Caki2 (cell line): ENCODE measurements at regions not wholly inside any gene's neighbourhood (a gene's known extent, or its start where the extent isn't known, plus 50 kb on each side); places are given as distances from the start of the nearest gene placed in this dataset.

Source experiments
- DNase-seq: peaks from one replicate; pipeline ENCODE4 v3.0.0-alpha.2; 2015; ENCODE audit warnings: low read depth
- in situ Hi-C: cut with HindIII; loops from 2 replicates; pipeline ENCODE4 v1.10.0; 2016; ENCODE audit warnings: low sequenced_read_pairs, low pct_unique_long_range_greater_than_20kb, mixed read lengths

- in situ Hi-C loops: no loop called here
- no peak for DNase-seq
These were observed 91.9 kb upstream of the POU3F3 start for GRCh38 chr2:104762031-104762430.

DNA sequence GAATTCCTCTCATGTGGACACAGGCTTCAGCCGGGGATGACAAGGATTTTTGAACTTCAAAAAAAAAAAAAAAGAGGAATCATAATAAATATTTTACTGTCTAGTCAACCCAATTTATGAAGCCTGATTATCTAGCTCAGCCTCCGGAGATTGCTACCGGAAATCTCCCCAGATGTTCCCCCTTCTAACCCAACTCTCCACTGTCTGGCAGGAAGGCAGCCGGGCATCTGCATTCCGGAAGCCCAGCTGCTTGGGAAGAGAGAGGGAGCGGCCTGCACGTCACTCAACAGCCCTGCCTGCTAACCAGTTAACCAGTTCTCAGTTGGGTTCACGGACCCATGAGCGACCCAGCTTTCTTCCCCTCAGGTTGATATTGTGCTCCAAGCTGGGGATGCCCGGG lies 87.2 kb upstream of the POU3F3 start:
- no peak for DNase-seq

GRCh38 chr2:104768694-104769093 lies 85.2 kb upstream of the POU3F3 start:
- in situ Hi-C loops: no loop called here
- DNase-seq: no peak

More for the DNA sequence above, 87.2 kb upstream of the POU3F3 start:
- in situ Hi-C loops: no loop called here

DNA sequence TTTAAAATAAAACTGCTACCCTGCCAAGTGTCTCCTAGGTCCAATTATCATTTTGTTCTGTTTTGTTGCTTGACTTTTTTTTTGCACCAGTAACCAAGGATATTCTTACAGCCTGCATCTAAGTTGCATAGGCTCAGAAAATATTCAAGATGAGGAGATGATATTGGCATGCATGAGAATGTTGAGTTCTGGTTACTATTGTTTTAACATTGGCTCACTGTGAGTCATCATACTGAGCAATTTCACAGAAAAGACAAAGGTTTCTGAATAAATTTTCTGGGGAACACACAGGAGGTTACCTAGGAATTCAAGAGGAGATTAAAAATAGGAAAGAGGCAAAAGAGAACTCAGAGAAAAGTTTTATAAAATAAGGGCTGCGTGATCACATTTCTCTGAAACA lies 84.8 kb upstream of the POU3F3 start:
- peak; percentile 58 for DNase-seq
- in situ Hi-C loops: no loop called here

DNA sequence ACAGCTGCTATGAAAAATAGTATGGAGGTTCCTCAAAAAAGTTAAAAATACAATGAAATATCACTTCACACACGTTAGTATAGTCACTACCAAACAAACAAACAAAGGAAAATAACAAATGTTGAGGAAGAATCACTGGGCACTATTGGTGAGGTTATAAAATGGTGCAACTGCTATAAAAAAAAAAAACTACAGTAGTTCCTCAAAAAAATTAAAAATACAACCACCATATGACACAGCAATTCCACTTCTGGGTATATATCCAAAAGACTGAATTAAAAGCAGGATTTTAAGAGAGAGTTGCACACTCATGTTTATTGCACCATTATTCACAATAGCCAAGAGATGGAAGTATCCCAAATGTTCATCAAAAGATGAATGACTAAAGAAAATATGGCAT lies 80.9 kb upstream of the POU3F3 start:
- no peak for DNase-seq
- in situ Hi-C loops: no loop called here

DNA sequence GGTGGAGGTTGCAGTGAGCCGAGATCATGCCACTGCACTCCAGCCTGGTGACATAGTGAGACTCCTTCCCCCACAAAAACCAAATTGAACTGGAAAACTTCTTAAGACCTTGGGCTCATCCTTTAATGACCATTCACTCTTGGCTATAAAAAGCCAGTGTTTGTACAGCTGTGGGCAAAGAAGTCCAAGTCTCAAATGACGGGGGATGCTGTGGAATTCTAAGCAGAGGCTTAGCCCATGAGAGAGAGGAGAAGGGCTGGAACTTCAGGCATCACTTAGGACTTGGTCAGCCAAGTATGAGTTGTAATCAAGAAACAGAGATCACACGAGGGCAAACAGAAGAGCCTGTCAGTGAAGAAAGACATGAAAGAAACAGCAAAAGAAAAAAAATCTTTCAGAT lies 79.3 kb upstream of the POU3F3 start:
- DNase-seq: no peak
- in situ Hi-C loops: no loop called here

GRCh38 chr2:104777721-104778120 lies 76.2 kb upstream of the POU3F3 start:
- in situ Hi-C loops: no loop called here
- no peak for DNase-seq

DNA sequence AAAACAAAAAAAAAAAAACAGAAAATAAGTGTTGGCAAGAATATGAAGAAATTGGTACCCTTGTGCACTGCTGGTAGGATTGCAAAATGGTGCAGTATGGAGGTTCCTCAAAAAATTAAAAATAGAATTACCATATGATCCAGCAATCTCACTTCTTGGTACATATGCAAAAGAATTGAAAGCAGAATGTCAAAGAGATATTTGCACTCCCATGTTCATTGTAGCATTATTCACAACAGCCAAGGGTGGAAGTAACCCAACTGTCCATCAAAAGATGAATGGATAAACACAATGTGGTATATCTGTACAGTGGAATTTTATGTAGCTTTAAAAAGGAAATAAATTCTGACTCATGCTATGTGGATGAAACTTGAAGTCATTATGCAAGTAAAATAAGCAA lies 72.8 kb upstream of the POU3F3 start:
- in situ Hi-C loops: no loop called here
- no peak for DNase-seq

- in situ Hi-C loops: no loop called here
- DNase-seq: no peak
These were observed 69.7 kb upstream of the POU3F3 start for GRCh38 chr2:104784264-104784663.

DNA sequence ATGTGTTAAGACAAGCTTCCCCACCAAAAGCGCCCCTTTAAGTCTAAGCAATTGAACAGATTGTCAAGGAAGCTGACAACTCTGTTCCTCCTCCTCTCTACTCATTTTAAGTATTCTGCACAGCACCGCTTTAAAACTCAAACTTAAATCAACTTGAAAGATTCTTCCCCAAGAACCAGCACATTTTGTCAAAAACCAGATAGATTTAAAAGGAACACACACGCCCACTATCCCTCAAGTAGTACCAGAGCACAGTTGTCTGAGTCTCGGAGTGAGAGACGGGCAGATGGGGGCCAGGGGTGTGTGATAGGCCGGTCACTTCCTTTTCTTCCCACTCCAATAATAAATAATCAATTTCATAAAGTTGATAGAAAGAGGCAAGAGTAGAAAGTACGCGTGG lies 67.7 kb upstream of the POU3F3 start:
- no peak for DNase-seq
- in situ Hi-C loops: no loop called here

DNA sequence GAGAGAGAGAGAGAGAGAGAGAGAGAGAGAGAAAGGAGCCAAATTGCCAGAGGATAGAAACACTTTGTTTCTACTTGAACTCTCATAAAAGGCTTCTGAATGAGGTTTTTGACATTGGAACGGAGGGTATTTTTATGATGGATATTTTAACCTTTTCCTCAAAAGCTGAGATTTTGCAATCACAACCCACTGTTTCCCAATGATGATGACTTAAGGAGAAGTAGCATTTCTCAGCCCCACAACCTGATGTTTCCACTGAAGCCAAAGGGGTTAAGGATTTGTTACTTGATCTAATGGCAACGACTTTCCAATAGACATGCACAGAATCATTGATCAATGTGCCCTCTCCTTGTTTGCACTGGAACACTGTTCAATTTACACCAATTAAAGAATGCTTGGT lies 67.1 kb upstream of the POU3F3 start:
- no peak for DNase-seq
- in situ Hi-C loops: no loop called here

- no peak for DNase-seq
- in situ Hi-C loops: no loop called here
These were observed 66.4 kb upstream of the POU3F3 start for GRCh38 chr2:104787298-104788065.

DNA sequence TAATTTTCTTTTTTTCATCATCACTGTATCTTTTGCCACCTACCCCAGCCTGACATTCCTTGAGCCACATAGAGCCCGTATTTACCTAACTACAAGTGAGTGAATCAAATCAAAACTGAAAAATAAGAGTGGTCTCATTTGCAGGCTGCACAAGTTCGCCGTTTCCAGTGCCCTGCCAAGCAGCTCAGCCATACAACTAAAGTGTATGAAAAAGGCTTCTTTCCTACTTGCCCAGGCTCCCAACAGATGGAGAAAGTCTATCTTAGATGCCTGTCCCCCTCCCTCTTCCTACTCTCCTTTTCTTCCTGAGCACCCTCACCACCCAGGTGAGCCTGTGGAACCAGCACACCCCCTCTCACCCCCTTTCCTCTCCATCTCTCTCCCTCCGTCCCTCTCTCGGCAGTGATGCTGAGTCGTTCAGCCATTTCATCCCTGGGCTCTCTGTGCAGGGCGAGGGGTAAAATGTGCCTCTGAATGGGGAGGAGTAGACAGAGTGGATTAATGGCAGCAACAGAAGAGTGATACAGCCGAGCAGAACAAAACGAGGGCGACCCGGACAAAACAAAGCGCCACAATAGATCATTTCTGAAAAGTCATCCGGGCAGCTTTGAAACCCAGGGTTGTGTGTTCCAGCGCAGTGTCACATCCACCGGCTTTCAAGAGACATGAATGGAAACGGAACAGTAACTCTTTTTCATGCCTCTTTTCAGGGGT lies 65.0 kb upstream of the POU3F3 start:
- DNase-seq: no peak
- in situ Hi-C loops: no loop called here

DNA sequence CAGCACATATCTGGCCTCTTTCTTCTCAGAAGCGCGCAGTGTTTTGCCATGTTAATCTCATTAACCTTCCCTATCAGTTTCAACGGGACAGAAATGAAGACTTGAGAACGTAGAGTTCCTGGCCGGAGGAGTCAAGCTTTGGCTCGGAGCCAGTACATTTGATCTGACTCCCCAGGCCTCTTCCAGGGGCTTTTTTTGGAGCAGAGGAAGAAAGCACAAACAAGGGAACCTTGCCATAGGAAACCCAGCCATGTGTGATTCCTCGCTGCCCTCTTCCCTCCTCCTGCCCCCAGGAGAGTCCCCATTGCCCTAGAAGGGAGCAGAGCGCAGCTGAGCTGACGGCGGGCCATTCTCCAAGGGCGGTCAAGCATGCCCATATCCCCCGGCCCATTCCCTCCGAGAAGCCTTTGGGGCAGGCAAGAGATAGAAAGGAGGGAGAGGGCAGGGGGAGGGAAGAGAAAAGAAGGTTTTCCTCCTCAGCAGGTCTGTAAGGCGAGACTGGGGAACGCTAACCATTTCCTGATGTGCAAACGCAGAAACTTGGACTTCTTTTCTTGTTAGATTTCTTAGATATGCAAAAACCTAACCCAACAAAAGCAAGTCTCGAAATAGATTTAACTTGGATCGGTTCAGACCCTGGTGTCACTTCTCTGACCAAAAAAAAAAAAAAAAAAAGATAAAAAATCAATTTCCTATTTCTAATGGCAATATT lies 63.7 kb upstream of the POU3F3 start:
- DNase-seq: no peak
- in situ Hi-C loops: no loop called here

- DNase-seq: no peak
- in situ Hi-C loops: no loop called here
These were observed 62.9 kb upstream of the POU3F3 start for GRCh38 chr2:104790901-104791495.

DNA sequence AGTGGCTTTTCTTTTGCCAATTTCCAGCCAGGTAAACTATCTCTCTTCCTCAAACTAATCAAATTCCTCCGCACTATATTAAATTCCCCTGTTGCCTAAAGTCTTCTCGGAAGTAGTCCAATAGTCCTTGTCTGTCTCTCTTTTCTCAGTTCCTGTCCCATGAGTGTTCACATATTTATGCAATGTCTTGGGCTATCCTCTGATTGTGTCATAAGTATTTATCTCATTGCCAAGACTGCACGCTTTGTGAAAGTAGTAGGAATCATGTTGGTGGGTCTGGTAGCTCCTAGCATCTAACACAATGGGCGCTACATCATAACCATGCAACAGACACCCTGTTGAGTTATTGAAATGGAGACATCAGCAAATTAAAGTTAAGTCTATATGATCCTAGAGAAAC lies 59.9 kb upstream of the POU3F3 start:
- in situ Hi-C loops: no loop called here
- no peak for DNase-seq

DNA sequence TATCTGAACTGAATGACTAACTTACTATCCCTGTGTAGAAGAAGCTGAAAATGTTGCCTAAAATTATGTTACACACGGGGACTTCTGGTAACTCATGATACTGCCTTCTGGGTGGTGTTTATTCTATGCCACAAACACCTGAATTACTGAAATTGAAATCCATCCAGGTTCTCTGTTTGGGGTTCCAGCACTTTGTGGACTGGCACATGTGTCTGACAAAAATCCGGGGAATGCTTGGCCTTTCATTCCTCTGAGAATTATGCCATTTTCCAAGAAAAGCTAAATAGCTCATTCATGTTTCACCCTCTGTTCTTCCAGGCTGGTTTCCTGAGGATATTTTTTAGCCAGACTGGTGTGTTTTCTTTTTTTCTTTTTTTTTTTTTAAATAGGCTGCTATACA lies 59.5 kb upstream of the POU3F3 start:
- DNase-seq: no peak
- in situ Hi-C loops: no loop called here
